Panc1 (cell line): ENCODE measurements at regions not wholly inside any gene's neighbourhood (a gene's known extent, or its start where the extent isn't known, plus 50 kb on each side); places are given as distances from the start of the nearest gene placed in this dataset.

Experiments used
- ATAC-seq: fragments of 200-7000 bp; cut with Tn5 transposase; 2 replicates; pipeline ENCODE4 v1.9.1; 2020; ENCODE audit warnings: mild to moderate bottlenecking, moderate library complexity
- BruUV-seq: library from RNA; stranded (reverse); fragments of 400-500 nt; replicated peaks from 2 replicates; lab custom pipeline; 2021; lab: Mats Ljungman, UMichigan
- CTCF ChIA-PET: fragments of 300-600 bp; sonication (Branson Sonifier 250); formaldehyde crosslinking; loops from one replicate; lab custom pipeline; 2022; ENCODE audit warnings: antibody characterized with exemption; lab: Charles Lee
- POLR2A ChIA-PET: fragments of 300-600 bp; sonication (Branson Sonifier 250); formaldehyde crosslinking; loops from one replicate; lab custom pipeline; 2022; ENCODE audit warnings: antibody characterized with exemption; lab: Charles Lee
- DNase-seq: peaks from one replicate; pipeline ENCODE4 v3.0.0-alpha.2; 2010; ENCODE audit warnings: low read depth, low spot score
- H3K27ac ChIP-seq: 2 replicates; pipeline ENCODE4 v1.5.1; 2011; ENCODE audit warnings: mild to moderate bottlenecking, low read length, inconsistent platforms
- H3K27me3 ChIP-seq: fragments of 200-500 bp; sonication (Bioruptor generic); 2 replicates; pipeline ENCODE4 v1.6.0; 2014; ENCODE audit warnings: low read length, inconsistent platforms; ENCODE audit not compliant: control insufficient read depth, insufficient read depth
- H3K36me3 ChIP-seq: fragments of 200-500 bp; sonication (Bioruptor generic); 2 replicates; pipeline ENCODE4 v1.5.1; 2014; ENCODE audit warnings: inconsistent platforms, mild to moderate bottlenecking, low read length, moderate library complexity; ENCODE audit not compliant: control insufficient read depth, insufficient read depth
- H3K4me1 ChIP-seq: 2 replicates; pipeline ENCODE4 v1.5.1; 2011; ENCODE audit warnings: inconsistent platforms, mild to moderate bottlenecking, low read length, moderate library complexity; ENCODE audit not compliant: control insufficient read depth, insufficient read depth
- H3K4me3 ChIP-seq, 2 experiments: 2 replicates each; pipeline ENCODE4 v1.5.1; 2011 to 2012; ENCODE audit warnings: low read depth in 2 of 2, low read length in 2 of 2, mild to moderate bottlenecking in 2 of 2, inconsistent platforms in 1 of 2, moderate library complexity in 1 of 2
- H3K9me3 ChIP-seq: fragments of 200-500 bp; sonication (Bioruptor generic); 2 replicates; pipeline ENCODE4 v1.5.1; 2014; ENCODE audit warnings: low read depth, mild to moderate bottlenecking, inconsistent platforms, low read length, moderate library complexity; ENCODE audit not compliant: control insufficient read depth, insufficient read depth
- POLR2AphosphoS5 ChIP-seq: IDR thresholded peaks from 2 replicates; pipeline ENCODE4 v1.6.1; 2012; ENCODE audit warnings: mild to moderate bottlenecking, low read depth, low read length, moderate library complexity
- SIN3A ChIP-seq: IDR thresholded peaks from 2 replicates; pipeline ENCODE4 v1.6.1; 2012; ENCODE audit warnings: low read depth, mild to moderate bottlenecking, low read length, moderate library complexity, borderline replicate concordance; ENCODE audit not compliant: insufficient read depth
- TCF7L2 ChIP-seq: IDR thresholded peaks from 2 replicates; pipeline ENCODE4 v1.6.1; 2011; ENCODE audit warnings: mild to moderate bottlenecking, low read depth, low read length, inconsistent platforms
- in situ Hi-C: cut with HindIII; loops from 2 replicates; pipeline ENCODE4 v1.10.0; 2016; ENCODE audit warnings: low sequenced_read_pairs, low pct_unique_long_range_greater_than_20kb
- intact Hi-C: fragments of 100-400 bp; cut with micrococcal nuclease; formaldehyde crosslinking; loops from one replicate; pipeline ENCODE4 v1.10.0; 2022; ENCODE audit not compliant: unreplicated experiment
- TF ChIP-seq, protein P1 (sequence below), 2 experiments: IDR thresholded peaks; 2 replicates each; pipeline ENCODE4 v1.6.1; 2011 to 2012; ENCODE audit warnings: low read depth in 2 of 2, control low read depth in 1 of 2, low read length in 1 of 2, mild to moderate bottlenecking in 1 of 2, moderate library complexity in 1 of 2; ENCODE audit not compliant: insufficient read depth in 1 of 2
- TF ChIP-seq, protein P2 (sequence below): fragments of 450-650 bp; IDR thresholded peaks from 2 replicates; pipeline ENCODE4 v1.5.1; 2017; ENCODE audit warnings: mild to moderate bottlenecking

DNA sequence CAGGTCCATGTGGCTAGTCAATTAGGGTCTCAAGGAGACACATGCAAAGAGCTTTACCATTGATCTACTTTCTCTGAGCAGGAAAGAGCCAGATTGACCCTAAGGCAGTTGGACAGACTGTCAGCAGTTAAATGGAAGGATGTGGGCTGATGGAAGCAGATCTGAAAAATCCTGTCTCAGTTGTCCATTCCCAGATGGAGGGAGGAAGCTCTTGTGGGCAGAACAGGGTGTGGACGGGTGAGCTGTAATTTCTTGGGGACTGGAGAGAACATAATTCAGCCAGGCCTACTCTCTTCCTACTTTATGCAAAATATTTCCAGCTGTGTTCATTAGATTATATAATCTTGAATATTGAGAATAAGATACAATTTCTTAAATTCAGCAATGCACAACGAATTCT, 163.6 kb downstream of the GNAT3 start:
- ChIA-PET CTCF (no interaction called here), POLR2A (no interaction called here)
- in situ Hi-C loops (no loop called here), intact Hi-C loops (no loop called here)
- Histone ChIP-seq H3K4me3 (no peak overlapping the region), H3K27ac (no peak overlapping the region), H3K9me3 (no peaks in the 10 kb centered on the region), H3K4me1 (no peaks in the 10 kb centered on the region), H3K27me3 (no peaks in the 10 kb centered on the region), H3K36me3 (no peaks in the 10 kb centered on the region)
- TF ChIP-seq, protein P1, sequence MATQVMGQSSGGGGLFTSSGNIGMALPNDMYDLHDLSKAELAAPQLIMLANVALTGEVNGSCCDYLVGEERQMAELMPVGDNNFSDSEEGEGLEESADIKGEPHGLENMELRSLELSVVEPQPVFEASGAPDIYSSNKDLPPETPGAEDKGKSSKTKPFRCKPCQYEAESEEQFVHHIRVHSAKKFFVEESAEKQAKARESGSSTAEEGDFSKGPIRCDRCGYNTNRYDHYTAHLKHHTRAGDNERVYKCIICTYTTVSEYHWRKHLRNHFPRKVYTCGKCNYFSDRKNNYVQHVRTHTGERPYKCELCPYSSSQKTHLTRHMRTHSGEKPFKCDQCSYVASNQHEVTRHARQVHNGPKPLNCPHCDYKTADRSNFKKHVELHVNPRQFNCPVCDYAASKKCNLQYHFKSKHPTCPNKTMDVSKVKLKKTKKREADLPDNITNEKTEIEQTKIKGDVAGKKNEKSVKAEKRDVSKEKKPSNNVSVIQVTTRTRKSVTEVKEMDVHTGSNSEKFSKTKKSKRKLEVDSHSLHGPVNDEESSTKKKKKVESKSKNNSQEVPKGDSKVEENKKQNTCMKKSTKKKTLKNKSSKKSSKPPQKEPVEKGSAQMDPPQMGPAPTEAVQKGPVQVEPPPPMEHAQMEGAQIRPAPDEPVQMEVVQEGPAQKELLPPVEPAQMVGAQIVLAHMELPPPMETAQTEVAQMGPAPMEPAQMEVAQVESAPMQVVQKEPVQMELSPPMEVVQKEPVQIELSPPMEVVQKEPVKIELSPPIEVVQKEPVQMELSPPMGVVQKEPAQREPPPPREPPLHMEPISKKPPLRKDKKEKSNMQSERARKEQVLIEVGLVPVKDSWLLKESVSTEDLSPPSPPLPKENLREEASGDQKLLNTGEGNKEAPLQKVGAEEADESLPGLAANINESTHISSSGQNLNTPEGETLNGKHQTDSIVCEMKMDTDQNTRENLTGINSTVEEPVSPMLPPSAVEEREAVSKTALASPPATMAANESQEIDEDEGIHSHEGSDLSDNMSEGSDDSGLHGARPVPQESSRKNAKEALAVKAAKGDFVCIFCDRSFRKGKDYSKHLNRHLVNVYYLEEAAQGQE (IDR thresholded peaks at IDR 0.05; ENCODE audit: insufficient read depth in 1 of 2, low read depth in 2 of 2, low read length in 1 of 2), result no peak
- TF ChIP-seq TCF7L2 (no peak), SIN3A (no peak), POLR2AphosphoS5 (no peak)
- TF ChIP-seq, protein P2, sequence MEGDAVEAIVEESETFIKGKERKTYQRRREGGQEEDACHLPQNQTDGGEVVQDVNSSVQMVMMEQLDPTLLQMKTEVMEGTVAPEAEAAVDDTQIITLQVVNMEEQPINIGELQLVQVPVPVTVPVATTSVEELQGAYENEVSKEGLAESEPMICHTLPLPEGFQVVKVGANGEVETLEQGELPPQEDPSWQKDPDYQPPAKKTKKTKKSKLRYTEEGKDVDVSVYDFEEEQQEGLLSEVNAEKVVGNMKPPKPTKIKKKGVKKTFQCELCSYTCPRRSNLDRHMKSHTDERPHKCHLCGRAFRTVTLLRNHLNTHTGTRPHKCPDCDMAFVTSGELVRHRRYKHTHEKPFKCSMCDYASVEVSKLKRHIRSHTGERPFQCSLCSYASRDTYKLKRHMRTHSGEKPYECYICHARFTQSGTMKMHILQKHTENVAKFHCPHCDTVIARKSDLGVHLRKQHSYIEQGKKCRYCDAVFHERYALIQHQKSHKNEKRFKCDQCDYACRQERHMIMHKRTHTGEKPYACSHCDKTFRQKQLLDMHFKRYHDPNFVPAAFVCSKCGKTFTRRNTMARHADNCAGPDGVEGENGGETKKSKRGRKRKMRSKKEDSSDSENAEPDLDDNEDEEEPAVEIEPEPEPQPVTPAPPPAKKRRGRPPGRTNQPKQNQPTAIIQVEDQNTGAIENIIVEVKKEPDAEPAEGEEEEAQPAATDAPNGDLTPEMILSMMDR, result no peak
- ATAC-seq (no peak), DNase-seq (no peak)
- BruUV-seq, result no TSS peak

DNA sequence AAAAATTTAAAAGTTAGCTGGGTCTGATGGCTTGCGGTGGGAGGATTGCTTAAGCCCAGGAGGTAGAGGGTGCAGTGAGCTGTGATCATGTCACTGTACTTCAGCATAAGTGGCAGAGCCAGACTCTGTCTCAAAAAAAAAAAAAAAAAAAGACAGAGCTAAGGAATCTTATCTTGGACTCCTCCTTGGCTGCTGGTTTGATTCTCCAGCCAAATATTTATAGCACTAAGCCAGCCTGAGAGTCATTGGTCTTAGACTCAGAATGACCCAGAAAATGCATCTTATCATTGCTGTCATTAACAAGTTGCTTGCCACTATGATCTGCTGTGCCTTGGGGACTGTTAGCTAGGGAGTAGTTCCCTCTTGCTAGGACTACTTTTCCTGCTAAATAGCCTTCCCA, 164.7 kb downstream of the GNAT3 start:
- intact Hi-C loops, result no loop called here
- DNase-seq (no peak), ATAC-seq (no peak)

More for the DNA sequence above, 164.7 kb downstream of the GNAT3 start:
- Histone ChIP-seq H3K4me1 (no peaks in the 10 kb centered on the region), H3K27ac (no peak overlapping the region), H3K4me3 (no peak overlapping the region), H3K27me3 (no peaks in the 10 kb centered on the region), H3K36me3 (no peaks in the 10 kb centered on the region), H3K9me3 (no peaks in the 10 kb centered on the region)
- in situ Hi-C loops, result no loop called here
- BruUV-seq, result no TSS peak
- CTCF ChIA-PET, result no interaction called here
- TF ChIP-seq POLR2AphosphoS5 (no peak), TCF7L2 (no peak), SIN3A (no peak)
- TF ChIP-seq, protein P2, result no peak
- TF ChIP-seq, protein P1 (IDR thresholded peaks at IDR 0.05; ENCODE audit: insufficient read depth in 1 of 2, low read depth in 2 of 2, low read length in 1 of 2), result no peak
- POLR2A ChIA-PET, result interaction anchor here (0.6 kb wide), 1 partner anchor 923 kb away, joined by 3 read pairs; no protein-coding TSS in a partner anchor
